MM.1S (cell line): ENCODE measurements at regions not wholly inside any gene's neighbourhood (a gene's known extent, or its start where the extent isn't known, plus 50 kb on each side); places are given as distances from the start of the nearest gene placed in this dataset.

Experiments
- DNase-seq: peaks from one replicate; pipeline ENCODE4 v3.0.0-alpha.2; 2015
- H2AFZ ChIP-seq: fragments of 300-600 bp; sonication (generic); 2 replicates; pipeline ENCODE4 v1.6.0; 2016; ENCODE audit warnings: antibody characterized with exemption, low read length
- H3F3A ChIP-seq: fragments of 300-600 bp; sonication (generic); 2 replicates; pipeline ENCODE4 v1.6.1; 2016; ENCODE audit warnings: mild to moderate bottlenecking, antibody characterized with exemption, low read length, moderate library complexity, mixed read lengths; ENCODE audit not compliant: insufficient read depth
- H3K27ac ChIP-seq: fragments of 300-600 bp; sonication (generic); 2 replicates; pipeline ENCODE4 v1.5.1; 2016; ENCODE audit warnings: mild to moderate bottlenecking, low read length
- H3K27me3 ChIP-seq: fragments of 300-600 bp; sonication (generic); replicated peaks from 2 replicates; pipeline ENCODE4 v1.6.0; 2016; ENCODE audit warnings: low read length; ENCODE audit not compliant: insufficient read depth
- H3K36me3 ChIP-seq: fragments of 300-600 bp; sonication (generic); replicated peaks from 2 replicates; pipeline ENCODE4 v1.6.1; 2016; ENCODE audit warnings: mild to moderate bottlenecking, low read length, mixed read lengths; ENCODE audit not compliant: insufficient read depth
- H3K4me1 ChIP-seq: fragments of 300-600 bp; sonication (generic); 2 replicates; pipeline ENCODE4 v1.6.1; 2016; ENCODE audit warnings: low read length, mixed read lengths
- H3K4me2 ChIP-seq: fragments of 300-600 bp; sonication (generic); 2 replicates; pipeline ENCODE4 v1.6.0; 2016; ENCODE audit warnings: low read depth, low read length
- H3K4me3 ChIP-seq: fragments of 300-600 bp; sonication (generic); 2 replicates; pipeline ENCODE4 v1.5.1; 2016; ENCODE audit warnings: low read length, mixed read lengths
- H3K79me2 ChIP-seq: fragments of 300-600 bp; sonication (generic); 2 replicates; pipeline ENCODE4 v1.6.1; 2016; ENCODE audit warnings: mixed run types, low read length, mixed read lengths
- H3K9ac ChIP-seq: fragments of 300-600 bp; sonication (generic); 2 replicates; pipeline ENCODE4 v1.6.1; 2016; ENCODE audit warnings: low read length, mixed read lengths
- H3K9me2 ChIP-seq: fragments of 300-600 bp; sonication (generic); replicated peaks from 2 replicates; pipeline ENCODE4 v1.6.1; 2016; ENCODE audit warnings: mild to moderate bottlenecking, low read length, mixed read lengths; ENCODE audit not compliant: insufficient read depth
- H3K9me3 ChIP-seq: fragments of 300-600 bp; sonication (generic); replicated peaks from 2 replicates; pipeline ENCODE4 v1.6.1; 2016; ENCODE audit warnings: mild to moderate bottlenecking, low read length, mixed read lengths; ENCODE audit not compliant: insufficient read depth
- H4K20me1 ChIP-seq: fragments of 300-600 bp; sonication (generic); 2 replicates; pipeline ENCODE4 v1.6.1; 2016; ENCODE audit warnings: mild to moderate bottlenecking, low read length, moderate library complexity, mixed read lengths; ENCODE audit not compliant: insufficient read depth
- EZH2 ChIP-seq: fragments of 300-600 bp; sonication (generic); optimal IDR thresholded peaks from 2 replicates; pipeline ENCODE3; 2017; ENCODE audit warnings: low read depth, mild to moderate bottlenecking, antibody characterized with exemption, low read length, mixed read lengths
- EZH2phosphoT487 ChIP-seq: fragments of 300-600 bp; sonication (generic); IDR thresholded peaks from 2 replicates; pipeline ENCODE4 v1.6.1; 2018; ENCODE audit warnings: antibody characterized with exemption, low read length
- TF ChIP-seq, protein P1 (sequence below): fragments of 300-600 bp; sonication (generic); IDR thresholded peaks from 2 replicates; pipeline ENCODE4 v1.5.1; 2016; ENCODE audit warnings: antibody characterized with exemption, low read length, mixed read lengths

- H3K9me3 ChIP-seq, result no peaks in the 10 kb centered on the region
- no peaks in the 10 kb centered on the region for H3F3A ChIP-seq
- H3K4me2 ChIP-seq, result no peak overlapping the region
- no peaks in the 10 kb centered on the region for H3K9me2 ChIP-seq
- H3K4me3 ChIP-seq, result no peak overlapping the region
- H3K36me3 ChIP-seq, result no peaks in the 10 kb centered on the region
- H3K9ac ChIP-seq, result no peak overlapping the region
- DNase-seq, result no peak
- no peaks in the 10 kb centered on the region for H3K4me1 ChIP-seq
- H2AFZ ChIP-seq, result no peak overlapping the region
- TF ChIP-seq, protein P1, sequence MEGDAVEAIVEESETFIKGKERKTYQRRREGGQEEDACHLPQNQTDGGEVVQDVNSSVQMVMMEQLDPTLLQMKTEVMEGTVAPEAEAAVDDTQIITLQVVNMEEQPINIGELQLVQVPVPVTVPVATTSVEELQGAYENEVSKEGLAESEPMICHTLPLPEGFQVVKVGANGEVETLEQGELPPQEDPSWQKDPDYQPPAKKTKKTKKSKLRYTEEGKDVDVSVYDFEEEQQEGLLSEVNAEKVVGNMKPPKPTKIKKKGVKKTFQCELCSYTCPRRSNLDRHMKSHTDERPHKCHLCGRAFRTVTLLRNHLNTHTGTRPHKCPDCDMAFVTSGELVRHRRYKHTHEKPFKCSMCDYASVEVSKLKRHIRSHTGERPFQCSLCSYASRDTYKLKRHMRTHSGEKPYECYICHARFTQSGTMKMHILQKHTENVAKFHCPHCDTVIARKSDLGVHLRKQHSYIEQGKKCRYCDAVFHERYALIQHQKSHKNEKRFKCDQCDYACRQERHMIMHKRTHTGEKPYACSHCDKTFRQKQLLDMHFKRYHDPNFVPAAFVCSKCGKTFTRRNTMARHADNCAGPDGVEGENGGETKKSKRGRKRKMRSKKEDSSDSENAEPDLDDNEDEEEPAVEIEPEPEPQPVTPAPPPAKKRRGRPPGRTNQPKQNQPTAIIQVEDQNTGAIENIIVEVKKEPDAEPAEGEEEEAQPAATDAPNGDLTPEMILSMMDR, result no peak
- no peak for TF ChIP-seq EZH2phosphoT487
- no peak for TF ChIP-seq EZH2
- H3K79me2 ChIP-seq, result no peaks in the 10 kb centered on the region
- no peaks in the 10 kb centered on the region for H4K20me1 ChIP-seq
- H3K27ac ChIP-seq, result no peak overlapping the region
- H3K27me3 ChIP-seq, result no peaks in the 10 kb centered on the region
Measured at GRCh38 chr13:95440441-95441088, 112.0 kb upstream of the CLDN10 start.

DNA sequence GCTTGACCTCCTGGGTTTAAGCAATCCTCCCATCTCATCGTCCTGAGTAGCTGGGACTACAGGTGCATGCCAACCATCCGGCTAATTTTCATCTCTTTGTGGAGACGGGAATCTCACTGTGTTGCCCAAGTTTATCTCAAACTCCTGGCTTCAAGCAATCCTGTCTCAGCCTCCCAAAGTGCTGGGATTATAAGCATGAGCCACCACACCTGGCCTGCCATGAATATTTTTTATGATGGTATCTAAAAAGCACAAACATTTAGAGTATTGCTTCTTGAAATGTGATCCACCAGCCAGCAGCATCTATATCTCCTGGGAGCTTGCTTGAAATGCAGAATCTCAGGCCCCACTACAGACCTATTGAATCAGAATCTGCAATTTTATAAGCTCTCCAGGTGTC, 111.2 kb upstream of the CLDN10 start:
- TF ChIP-seq, protein P1, result no peak
- no peak for TF ChIP-seq EZH2
- TF ChIP-seq EZH2phosphoT487, result no peak
- no peaks in the 10 kb centered on the region for H3K36me3 ChIP-seq
- no peaks in the 10 kb centered on the region for H3F3A ChIP-seq
- no peak overlapping the region for H3K4me2 ChIP-seq
- no peaks in the 10 kb centered on the region for H4K20me1 ChIP-seq
- no peaks in the 10 kb centered on the region for H3K9me3 ChIP-seq
- no peak overlapping the region for H3K27ac ChIP-seq
- no peak for DNase-seq
- no peaks in the 10 kb centered on the region for H3K9me2 ChIP-seq
- no peaks in the 10 kb centered on the region for H3K4me1 ChIP-seq
- H3K27me3 ChIP-seq, result no peaks in the 10 kb centered on the region
- H3K9ac ChIP-seq, result no peak overlapping the region
- no peak overlapping the region for H2AFZ ChIP-seq
- H3K4me3 ChIP-seq, result no peak overlapping the region
- no peaks in the 10 kb centered on the region for H3K79me2 ChIP-seq

DNA sequence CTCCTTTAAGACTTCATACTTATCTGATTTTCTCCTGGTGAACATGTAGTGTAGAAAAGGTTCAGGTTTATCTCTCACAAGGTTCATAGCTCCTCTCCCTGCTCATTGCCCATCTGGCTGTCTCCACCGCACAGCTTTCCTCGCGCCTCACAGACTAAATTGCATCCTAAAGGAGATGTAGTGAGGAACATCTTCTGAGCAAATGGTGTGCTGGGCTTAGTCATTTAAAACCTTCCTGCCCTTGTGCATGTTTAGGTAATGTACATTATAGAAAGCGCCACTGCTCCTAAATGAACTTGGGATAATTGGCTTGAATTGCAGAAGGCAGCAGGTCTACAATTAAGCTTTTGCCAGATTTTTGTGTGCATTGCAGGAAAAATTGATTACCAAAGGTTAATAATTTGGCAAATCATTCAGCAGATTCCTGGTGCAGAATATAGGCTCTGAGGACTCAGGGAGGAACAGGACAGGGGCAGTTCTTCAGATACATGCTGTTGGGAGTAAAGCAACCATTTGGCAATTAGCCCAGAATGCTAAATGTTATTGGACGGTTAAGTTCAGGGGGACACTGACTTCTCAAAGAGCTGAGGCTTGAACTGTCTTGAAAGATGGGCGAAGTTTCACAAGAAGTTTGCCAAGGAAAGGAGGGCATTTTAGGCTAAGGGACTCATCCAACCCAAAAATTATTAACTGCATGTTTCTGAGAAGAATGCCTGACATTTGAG, 108.4 kb upstream of the CLDN10 start:
- no peaks in the 10 kb centered on the region for H3K9me3 ChIP-seq
- no peaks in the 10 kb centered on the region for H3K27me3 ChIP-seq
- no peaks in the 10 kb centered on the region for H3K4me1 ChIP-seq
- TF ChIP-seq, protein P1, result no peak
- TF ChIP-seq EZH2 (no peak), EZH2phosphoT487 (no peak)
- no peaks in the 10 kb centered on the region for H3F3A ChIP-seq
- H3K27ac ChIP-seq, result no peak overlapping the region
- no peaks in the 10 kb centered on the region for H3K79me2 ChIP-seq
- H3K9ac ChIP-seq, result no peak overlapping the region
- no peak overlapping the region for H3K4me2 ChIP-seq
- no peaks in the 10 kb centered on the region for H3K36me3 ChIP-seq
- H4K20me1 ChIP-seq, result no peaks in the 10 kb centered on the region
- H3K4me3 ChIP-seq, result no peak overlapping the region
- DNase-seq, result no peak
- H2AFZ ChIP-seq, result no peak overlapping the region
- H3K9me2 ChIP-seq, result no peaks in the 10 kb centered on the region
